GM19324 (cell line): ENCODE measurements at regions not wholly inside any gene's neighbourhood (a gene's known extent, or its start where the extent isn't known, plus 50 kb on each side); places are given as distances from the start of the nearest gene placed in this dataset.
"Not testable (repeated sequence)": the region's sequence is repeated elsewhere in the genome, so short reads cannot be mapped to it uniquely, and the experiment has no call there.

Experiments
- ATAC-seq: cut with Tn5 transposase; IDR thresholded peaks from one replicate; pipeline ENCODE4 v1.9.1; 2021; ENCODE audit warnings: mild to moderate bottlenecking, moderate library complexity; ENCODE audit not compliant: unreplicated experiment, low FRiP score

- no peak for ATAC-seq
Measured at GRCh38 chr6:72530750-72531149, 91.1 kb upstream of the KCNQ5 start.

- ATAC-seq = no peak
Measured at GRCh38 chr6:72533606-72534005, 88.3 kb upstream of the KCNQ5 start.

GRCh38 chr6:72534236-72534635 lies 87.6 kb upstream of the KCNQ5 start:
- no peak for ATAC-seq

GRCh38 chr6:72535124-72535523 lies 86.7 kb upstream of the KCNQ5 start:
- no peak for ATAC-seq

- ATAC-seq = no peak
Measured at GRCh38 chr6:72547020-72547419, 74.8 kb upstream of the KCNQ5 start.

- no peak for ATAC-seq
Measured at GRCh38 chr6:72551470-72551869, 70.4 kb upstream of the KCNQ5 start.

GRCh38 chr6:72552938-72553337 lies 68.9 kb upstream of the KCNQ5 start:
- no peak for ATAC-seq

- ATAC-seq = no peak
Measured at GRCh38 chr6:72553531-72554511, 68.0 kb upstream of the KCNQ5 start.

- ATAC-seq = no peak
Measured at GRCh38 chr6:72554761-72555221, 67.1 kb upstream of the KCNQ5 start.

- no peak for ATAC-seq
Measured at GRCh38 chr6:72559067-72559466, 62.8 kb upstream of the KCNQ5 start.

- ATAC-seq = no peak
Measured at GRCh38 chr6:72559555-72559954, 62.3 kb upstream of the KCNQ5 start.

- ATAC-seq = no peak
Measured at GRCh38 chr6:72560721-72561593, 60.9 kb upstream of the KCNQ5 start.

GRCh38 chr6:72561629-72562028 lies 60.2 kb upstream of the KCNQ5 start:
- ATAC-seq = no peak

GRCh38 chr6:72564231-72564630 lies 57.6 kb upstream of the KCNQ5 start:
- ATAC-seq = no peak

- ATAC-seq = not testable (repeated sequence)
Measured at GRCh38 chr6:72571993-72572392, 49.9 kb upstream of the KCNQ5 start.
